Activated naive CD8-positive, alpha-beta T cell treated with anti-CD3 and anti-CD28 coated beads for 36 hours (primary cell): ENCODE measurements at regions not wholly inside any gene's neighbourhood (a gene's known extent, or its start where the extent isn't known, plus 50 kb on each side); places are given as distances from the start of the nearest gene placed in this dataset.

Experiments used
- DNase-seq: peaks from one replicate; pipeline ENCODE4 v3.0.0; 2021
- H3K27ac Mint-ChIP-seq: one replicate; pipeline ENCODE4 v1.8.0; 2022; ENCODE audit warnings: mild to moderate bottlenecking, moderate library complexity, mixed read lengths
- H3K27me3 Mint-ChIP-seq: one replicate; pipeline ENCODE4 v1.8.0; 2022; ENCODE audit warnings: mild to moderate bottlenecking, mixed read lengths
- H3K36me3 Mint-ChIP-seq: one replicate; pipeline ENCODE4 v1.8.0; 2021; ENCODE audit warnings: mild to moderate bottlenecking, mixed read lengths
- H3K4me1 Mint-ChIP-seq: one replicate; pipeline ENCODE4 v1.8.0; 2021; ENCODE audit warnings: mixed read lengths
- H3K4me3 Mint-ChIP-seq: one replicate; pipeline ENCODE4 v1.8.0; 2022; ENCODE audit warnings: mild to moderate bottlenecking, moderate library complexity, mixed read lengths
- H3K9me3 Mint-ChIP-seq: one replicate; pipeline ENCODE4 v1.8.0; 2022; ENCODE audit warnings: mixed read lengths

- H3K9me3 Mint-ChIP-seq: no peaks in the 10 kb centered on the region
- H3K27ac Mint-ChIP-seq: no peak overlapping the region
- DNase-seq: no peak
- no peaks in the 10 kb centered on the region for H3K36me3 Mint-ChIP-seq
- no peaks in the 10 kb centered on the region for H3K4me1 Mint-ChIP-seq
- H3K27me3 Mint-ChIP-seq: peaks cover 6% of the 10 kb centered on the region
- no peak overlapping the region for H3K4me3 Mint-ChIP-seq
Measured at GRCh38 chr15:97729270-97729669, 231.2 kb upstream of the ARRDC4 start.

GRCh38 chr15:97730315-97730714, 230.2 kb upstream of the ARRDC4 start:
- no peak for DNase-seq
- Mint-ChIP-seq H3K4me1 (no peaks in the 10 kb centered on the region), H3K27ac (no peak overlapping the region), H3K9me3 (no peaks in the 10 kb centered on the region), H3K4me3 (no peak overlapping the region), H3K36me3 (no peaks in the 10 kb centered on the region), H3K27me3 (peaks cover 6% of the 10 kb centered on the region)

GRCh38 chr15:97731859-97732258, 228.6 kb upstream of the ARRDC4 start:
- H3K36me3 Mint-ChIP-seq: no peaks in the 10 kb centered on the region

DNA sequence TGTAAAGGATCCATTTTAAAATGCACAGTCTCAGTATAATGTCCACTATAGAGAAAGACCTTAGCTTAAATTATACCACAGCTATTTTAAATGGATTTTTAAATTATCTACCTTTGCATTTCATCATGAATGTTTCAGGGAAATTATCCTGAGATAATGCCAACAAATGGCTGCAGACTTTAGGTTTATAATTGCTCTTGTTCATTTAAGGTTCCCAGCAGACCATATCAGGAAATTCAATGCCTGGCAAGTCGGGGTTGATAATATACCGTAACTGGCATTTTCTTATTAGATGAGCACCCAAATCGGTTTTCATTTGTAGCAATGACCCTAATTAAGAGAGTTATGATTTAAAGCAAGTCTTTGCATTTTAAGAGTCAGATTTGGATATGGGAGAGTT, 227.1 kb upstream of the ARRDC4 start:
- H3K4me1 Mint-ChIP-seq: no peaks in the 10 kb centered on the region
- no peaks in the 10 kb centered on the region for H3K9me3 Mint-ChIP-seq
- no peak overlapping the region for H3K4me3 Mint-ChIP-seq
- no peaks in the 10 kb centered on the region for H3K36me3 Mint-ChIP-seq
- peaks cover 6% of the 10 kb centered on the region for H3K27me3 Mint-ChIP-seq
- no peak for DNase-seq
- no peak overlapping the region for H3K27ac Mint-ChIP-seq

More at GRCh38 chr15:97731859-97732258, 228.6 kb upstream of the ARRDC4 start:
- H3K4me3 Mint-ChIP-seq: no peak overlapping the region
- H3K27ac Mint-ChIP-seq: no peak overlapping the region
- DNase-seq: no peak
- no peaks in the 10 kb centered on the region for H3K9me3 Mint-ChIP-seq
- H3K4me1 Mint-ChIP-seq: no peaks in the 10 kb centered on the region
- H3K27me3 Mint-ChIP-seq: peaks cover 6% of the 10 kb centered on the region

- no peak for DNase-seq
- Mint-ChIP-seq H3K9me3 (no peaks in the 10 kb centered on the region), H3K36me3 (no peaks in the 10 kb centered on the region), H3K4me3 (no peak overlapping the region), H3K4me1 (no peaks in the 10 kb centered on the region), H3K27ac (no peak overlapping the region), H3K27me3 (peaks cover 4% of the 10 kb centered on the region)
Measured at GRCh38 chr15:97736748-97737147, 223.8 kb upstream of the ARRDC4 start.

GRCh38 chr15:97745481-97746071, 214.9 kb upstream of the ARRDC4 start:
- no peak for DNase-seq
- H3K36me3 Mint-ChIP-seq: no peaks in the 10 kb centered on the region
- peaks cover 4% of the 10 kb centered on the region for H3K27me3 Mint-ChIP-seq
- peaks cover 1% of the 10 kb centered on the region for H3K9me3 Mint-ChIP-seq
- no peaks in the 10 kb centered on the region for H3K4me1 Mint-ChIP-seq
- no peak overlapping the region for H3K27ac Mint-ChIP-seq
- H3K4me3 Mint-ChIP-seq: no peak overlapping the region

- Mint-ChIP-seq H3K36me3 (no peaks in the 10 kb centered on the region), H3K9me3 (peaks cover 1% of the 10 kb centered on the region), H3K4me1 (no peaks in the 10 kb centered on the region), H3K4me3 (no peak overlapping the region), H3K27ac (no peak overlapping the region), H3K27me3 (peaks cover 4% of the 10 kb centered on the region)
- no peak for DNase-seq
Measured at GRCh38 chr15:97747342-97747741, 213.2 kb upstream of the ARRDC4 start.

DNA sequence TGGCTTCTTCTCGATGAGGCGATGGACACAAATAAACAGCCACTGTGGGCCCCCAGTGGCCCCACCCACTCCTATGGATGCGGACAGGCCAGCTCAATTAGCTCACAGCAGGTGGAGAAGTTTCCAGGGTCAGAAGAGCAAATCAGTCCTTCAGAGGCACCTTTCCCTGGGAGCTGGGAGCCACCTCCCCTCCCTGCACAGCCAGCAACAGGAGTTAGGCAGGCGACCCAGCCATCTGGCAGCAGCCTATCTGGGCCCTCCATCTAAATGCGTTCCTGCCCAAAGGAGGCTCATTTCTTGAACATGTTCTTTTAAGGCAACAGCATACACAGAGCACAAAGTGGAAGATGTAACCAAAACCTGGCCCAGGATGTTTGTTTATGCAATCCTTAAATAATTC, 211.9 kb upstream of the ARRDC4 start:
- no peak for DNase-seq
- H3K4me1 Mint-ChIP-seq: no peaks in the 10 kb centered on the region
- H3K36me3 Mint-ChIP-seq: no peaks in the 10 kb centered on the region
- no peak overlapping the region for H3K27ac Mint-ChIP-seq
- peaks cover 4% of the 10 kb centered on the region for H3K27me3 Mint-ChIP-seq
- no peak overlapping the region for H3K4me3 Mint-ChIP-seq
- no peaks in the 10 kb centered on the region for H3K9me3 Mint-ChIP-seq

- Mint-ChIP-seq H3K27me3 (peaks cover 4% of the 10 kb centered on the region), H3K36me3 (no peaks in the 10 kb centered on the region), H3K4me1 (no peaks in the 10 kb centered on the region), H3K9me3 (no peaks in the 10 kb centered on the region), H3K4me3 (no peak overlapping the region), H3K27ac (no peak overlapping the region)
- no peak for DNase-seq
Measured at GRCh38 chr15:97750060-97750459, 210.4 kb upstream of the ARRDC4 start.

DNA sequence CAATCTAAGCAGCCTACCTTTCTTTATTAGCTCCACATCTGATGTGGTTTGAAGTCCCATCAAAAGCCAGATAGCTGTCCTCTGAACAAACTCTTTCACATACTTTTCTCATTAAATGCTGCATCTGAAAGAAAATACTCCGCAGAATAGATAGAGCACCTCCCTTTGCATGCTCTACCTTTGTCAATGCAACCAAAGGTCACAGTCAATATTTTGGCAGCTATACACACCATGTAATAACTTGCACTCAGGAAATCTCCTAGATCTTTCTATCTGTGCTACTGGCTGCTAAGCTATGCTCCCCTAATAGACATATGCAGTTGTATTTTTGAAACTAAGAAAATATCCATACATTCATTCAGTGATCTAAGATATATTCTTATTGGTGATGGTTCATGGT, 204.8 kb upstream of the ARRDC4 start:
- Mint-ChIP-seq H3K27me3 (peaks cover 8% of the 10 kb centered on the region), H3K4me3 (no peak overlapping the region), H3K36me3 (no peaks in the 10 kb centered on the region), H3K27ac (no peak overlapping the region), H3K4me1 (no peaks in the 10 kb centered on the region), H3K9me3 (no peaks in the 10 kb centered on the region)
- DNase-seq: no peak

DNA sequence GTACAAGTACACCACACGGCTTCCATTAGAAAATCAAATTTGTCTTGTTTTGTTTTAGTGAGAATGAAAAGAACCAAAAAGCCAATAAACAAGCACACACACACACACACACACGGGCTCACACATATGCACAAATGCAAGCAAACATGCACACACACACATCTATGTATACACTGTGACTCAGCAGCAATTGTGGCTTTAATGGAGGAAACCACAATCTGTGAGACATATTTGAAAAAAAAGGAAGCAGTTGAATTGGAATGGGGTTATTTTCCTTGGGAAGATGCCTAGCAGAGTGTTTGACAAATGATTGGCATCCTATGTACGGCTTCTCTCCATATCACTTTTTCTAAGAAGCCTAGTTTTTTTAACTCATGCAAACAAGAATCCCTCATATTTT, 201.1 kb upstream of the ARRDC4 start:
- no peaks in the 10 kb centered on the region for H3K9me3 Mint-ChIP-seq
- peaks cover 8% of the 10 kb centered on the region for H3K27me3 Mint-ChIP-seq
- no peaks in the 10 kb centered on the region for H3K36me3 Mint-ChIP-seq
- H3K27ac Mint-ChIP-seq: no peak overlapping the region
- H3K4me3 Mint-ChIP-seq: no peak overlapping the region
- no peaks in the 10 kb centered on the region for H3K4me1 Mint-ChIP-seq
- no peak for DNase-seq

- H3K4me1 Mint-ChIP-seq: no peaks in the 10 kb centered on the region
- peaks cover under 1% of the 10 kb centered on the region for H3K27me3 Mint-ChIP-seq
- H3K36me3 Mint-ChIP-seq: no peaks in the 10 kb centered on the region
- no peak for DNase-seq
- H3K4me3 Mint-ChIP-seq: no peak overlapping the region
- no peak overlapping the region for H3K27ac Mint-ChIP-seq
- no peaks in the 10 kb centered on the region for H3K9me3 Mint-ChIP-seq
Measured at GRCh38 chr15:97761110-97761509, 199.4 kb upstream of the ARRDC4 start.

- no peak overlapping the region for H3K4me3 Mint-ChIP-seq
- H3K27ac Mint-ChIP-seq: no peak overlapping the region
- no peaks in the 10 kb centered on the region for H3K27me3 Mint-ChIP-seq
- H3K9me3 Mint-ChIP-seq: no peaks in the 10 kb centered on the region
- no peaks in the 10 kb centered on the region for H3K4me1 Mint-ChIP-seq
- H3K36me3 Mint-ChIP-seq: no peaks in the 10 kb centered on the region
- DNase-seq: no peak
Measured at GRCh38 chr15:97783240-97783639, 177.3 kb upstream of the ARRDC4 start.

DNA sequence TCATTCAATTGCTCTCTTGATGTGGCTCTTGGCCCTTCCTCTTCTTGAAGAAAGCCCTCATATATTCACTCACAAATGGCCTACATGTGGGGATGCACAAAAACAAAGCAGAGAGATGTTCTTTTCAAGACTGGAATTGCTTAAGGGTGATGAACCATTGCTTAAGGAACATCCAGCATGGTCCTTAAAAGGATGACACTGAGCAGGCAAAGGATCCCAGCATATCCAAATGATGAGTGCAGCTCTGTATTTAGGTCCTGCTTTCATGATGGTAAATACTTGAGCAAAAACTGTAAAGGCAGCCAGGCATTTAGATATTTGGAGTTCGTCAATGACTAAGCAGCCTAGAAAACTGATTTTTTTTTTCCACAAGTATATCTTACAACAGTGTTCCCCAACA, 173.8 kb upstream of the ARRDC4 start:
- H3K4me1 Mint-ChIP-seq: no peaks in the 10 kb centered on the region
- no peaks in the 10 kb centered on the region for H3K27me3 Mint-ChIP-seq
- H3K27ac Mint-ChIP-seq: no peak overlapping the region
- no peak overlapping the region for H3K4me3 Mint-ChIP-seq
- no peaks in the 10 kb centered on the region for H3K9me3 Mint-ChIP-seq
- no peaks in the 10 kb centered on the region for H3K36me3 Mint-ChIP-seq
- DNase-seq: no peak

GRCh38 chr15:97790180-97790579, 170.3 kb upstream of the ARRDC4 start:
- DNase-seq: no peak
- no peaks in the 10 kb centered on the region for H3K4me1 Mint-ChIP-seq
- H3K4me3 Mint-ChIP-seq: no peak overlapping the region
- H3K27ac Mint-ChIP-seq: no peak overlapping the region
- no peaks in the 10 kb centered on the region for H3K36me3 Mint-ChIP-seq
- H3K27me3 Mint-ChIP-seq: no peaks in the 10 kb centered on the region
- no peaks in the 10 kb centered on the region for H3K9me3 Mint-ChIP-seq

DNA sequence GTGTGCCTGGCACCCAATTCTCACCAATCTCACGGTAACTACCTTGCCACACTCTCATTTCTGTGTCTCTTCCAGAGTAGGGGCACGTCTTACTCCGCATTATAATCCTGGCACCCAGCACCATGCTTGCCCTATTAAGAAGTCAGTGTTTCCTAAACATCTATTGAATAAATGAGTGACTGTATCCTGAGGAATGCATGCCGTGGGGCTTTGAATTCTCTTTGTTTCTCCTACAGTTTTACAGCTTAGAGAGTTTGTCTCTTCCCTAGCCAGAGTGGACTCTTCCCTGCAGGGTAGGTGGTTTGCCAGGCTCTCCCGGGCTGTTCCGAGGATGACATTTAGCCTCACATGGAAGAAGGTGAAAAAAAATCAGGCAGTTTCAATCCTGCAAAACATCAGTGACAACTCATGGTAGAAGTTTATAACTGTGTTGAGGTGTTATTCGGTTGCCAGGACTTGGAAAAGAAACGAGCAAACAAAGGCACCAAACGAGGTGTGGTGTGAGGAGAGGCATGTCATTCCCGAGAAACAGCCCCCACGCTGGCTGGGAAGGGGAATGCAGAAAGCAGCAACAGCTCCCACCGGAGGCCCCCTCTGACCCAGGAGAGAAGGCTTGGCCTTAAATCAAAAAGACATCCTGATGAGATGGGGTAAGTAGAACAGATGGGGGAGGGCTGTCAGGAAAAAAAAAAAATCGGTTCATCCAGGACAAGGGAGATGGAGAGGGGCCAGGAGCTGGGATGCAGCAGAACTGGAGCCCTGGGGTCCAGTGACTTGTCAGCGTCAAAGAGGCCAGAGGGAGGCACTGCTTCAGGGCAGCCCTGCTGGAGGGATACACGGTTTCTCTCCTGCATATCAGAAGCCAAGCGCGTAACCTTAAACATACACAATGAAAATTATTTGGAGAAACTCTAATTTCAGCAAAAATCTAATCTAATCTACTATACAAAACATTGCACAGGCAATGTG, 168.4 kb upstream of the ARRDC4 start:
- no peaks in the 10 kb centered on the region for H3K36me3 Mint-ChIP-seq
- no peaks in the 10 kb centered on the region for H3K4me1 Mint-ChIP-seq
- no peak overlapping the region for H3K27ac Mint-ChIP-seq
- H3K27me3 Mint-ChIP-seq: peaks cover 4% of the 10 kb centered on the region
- H3K9me3 Mint-ChIP-seq: no peaks in the 10 kb centered on the region
- DNase-seq: no peak
- no peak overlapping the region for H3K4me3 Mint-ChIP-seq
